Stomach smooth muscle (tissue), 2 donors: ENCODE measurements at regions not wholly inside any gene's neighbourhood (a gene's known extent, or its start where the extent isn't known, plus 50 kb on each side); places are given as distances from the start of the nearest gene placed in this dataset.

ENCODE experiments used
- H3K27ac ChIP-seq: one replicate; pipeline ENCODE4 v1.7.0; 2013; ENCODE audit warnings: mild to moderate bottlenecking, low read length, inconsistent platforms
- H3K27me3 ChIP-seq, 2 donors: one replicate each; pipeline ENCODE4 v1.7.0; 2013; ENCODE audit warnings: low read length in 2 of 2; ENCODE audit not compliant: insufficient read depth in 2 of 2, control insufficient read depth in 1 of 2
- H3K36me3 ChIP-seq, 2 donors: one replicate each; pipeline ENCODE4 v1.7.0; 2013; ENCODE audit warnings: low read length in 2 of 2; ENCODE audit not compliant: control insufficient read depth in 2 of 2, insufficient read depth in 2 of 2
- H3K4me1 ChIP-seq: one replicate; pipeline ENCODE4 v1.7.0; 2013; ENCODE audit warnings: low read length; ENCODE audit not compliant: control insufficient read depth, insufficient read depth
- H3K4me3 ChIP-seq, 2 donors: one replicate each; pipeline ENCODE4 v1.7.0; 2013; ENCODE audit warnings: low read length in 2 of 2
- H3K9ac ChIP-seq, 2 donors: one replicate each; pipeline ENCODE4 v1.7.0; 2013; ENCODE audit warnings: low read length in 2 of 2, mild to moderate bottlenecking in 1 of 2
- H3K9me3 ChIP-seq, 2 donors: one replicate each; pipeline ENCODE4 v1.7.0; 2013; ENCODE audit warnings: low read length in 2 of 2; ENCODE audit not compliant: control insufficient read depth in 2 of 2
- donor health status: healthy.
- donor health status: Pancreatic carcinoma.

GRCh38 chr20:63115651-63116411 lies 100.1 kb downstream of the YTHDF1 start:
- Histone ChIP-seq H3K4me3 (no peak overlapping the region), H3K36me3 (no peaks in the 10 kb centered on the region), H3K4me1 (no peaks in the 10 kb centered on the region), H3K27ac (no peak overlapping the region), H3K9me3 (peaks cover 3 to 4% of the 10 kb centered on the region in 2 donors), H3K27me3 (peaks cover 21 to 28% of the 10 kb centered on the region in 2 donors), H3K9ac (no peak overlapping the region)

GRCh38 chr20:63114693-63115311 lies 101.1 kb downstream of the YTHDF1 start:
- no peak overlapping the region for H3K4me3 ChIP-seq
- peaks cover 21 to 25% of the 10 kb centered on the region in 2 donors for H3K27me3 ChIP-seq
- no peaks in the 10 kb centered on the region for H3K36me3 ChIP-seq
- peaks cover 3 to 4% of the 10 kb centered on the region in 2 donors for H3K9me3 ChIP-seq
- no peak overlapping the region for H3K9ac ChIP-seq
- H3K27ac ChIP-seq = no peak overlapping the region
- H3K4me1 ChIP-seq = no peaks in the 10 kb centered on the region

DNA sequence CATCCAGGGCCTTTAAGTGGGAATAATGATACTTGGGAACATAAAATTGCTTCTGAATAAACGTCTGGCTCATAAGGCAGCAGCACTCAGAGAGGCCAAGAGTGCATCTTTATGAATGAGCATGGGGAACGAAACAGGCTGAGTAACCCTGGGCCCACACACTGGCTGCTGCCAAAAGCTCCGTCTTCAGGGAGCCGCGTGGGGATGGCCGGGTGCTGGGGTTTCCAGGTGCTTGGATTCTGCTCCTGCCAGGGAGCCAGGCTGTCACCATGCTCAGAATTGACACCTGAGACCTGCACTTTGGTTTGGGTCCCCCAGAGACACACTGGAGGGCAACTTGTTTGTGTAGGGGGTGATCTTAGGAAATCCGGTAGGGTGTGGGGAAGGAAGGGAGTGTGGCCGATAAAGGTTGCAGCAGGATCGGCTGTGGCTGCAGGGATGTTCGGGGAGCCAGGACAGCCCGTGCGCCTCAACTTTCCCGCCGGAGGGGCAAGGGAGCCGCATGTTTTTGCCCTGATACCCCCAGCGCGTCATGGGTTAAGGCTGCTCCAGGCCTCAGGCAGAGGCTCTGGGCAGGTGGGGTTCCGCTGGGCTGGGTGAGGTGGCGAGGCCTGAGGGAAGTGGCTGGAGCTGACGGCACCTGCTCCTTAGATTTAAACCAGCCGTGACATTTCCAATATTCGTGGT lies 101.8 kb downstream of the YTHDF1 start:
- Histone ChIP-seq H3K4me3 (no peak overlapping the region), H3K4me1 (no peaks in the 10 kb centered on the region), H3K9me3 (peaks cover 3 to 4% of the 10 kb centered on the region in 2 donors), H3K27ac (no peak overlapping the region), H3K36me3 (no peaks in the 10 kb centered on the region), H3K9ac (no peak overlapping the region), H3K27me3 (peaks cover 21 to 25% of the 10 kb centered on the region in 2 donors)

GRCh38 chr20:63112491-63113219 lies 103.3 kb downstream of the YTHDF1 start:
- Histone ChIP-seq H3K9ac (no peak overlapping the region), H3K27me3 (peaks cover 21 to 25% of the 10 kb centered on the region in 2 donors), H3K9me3 (peaks cover 3 to 4% of the 10 kb centered on the region in 2 donors), H3K4me1 (no peaks in the 10 kb centered on the region), H3K36me3 (no peaks in the 10 kb centered on the region), H3K4me3 (no peak overlapping the region), H3K27ac (no peak overlapping the region)

GRCh38 chr20:63108247-63108646 lies 101.5 kb upstream of the BHLHE23 start:
- Histone ChIP-seq H3K4me3 (no peak overlapping the region), H3K9ac (no peak overlapping the region), H3K9me3 (peaks cover 3 to 4% of the 10 kb centered on the region in 2 donors), H3K36me3 (no peaks in the 10 kb centered on the region), H3K4me1 (peaks cover 18% of the 10 kb centered on the region), H3K27me3 (peaks cover 0 to 2% of the 10 kb centered on the region in 2 donors), H3K27ac (no peak overlapping the region)

- Histone ChIP-seq H3K4me3 (no peak overlapping the region), H3K27me3 (peaks cover 0 to 2% of the 10 kb centered on the region in 2 donors)
Observed at GRCh38 chr20:63107449-63108200, 100.9 kb upstream of the BHLHE23 start.

GRCh38 chr20:63106765-63107448 lies 100.1 kb upstream of the BHLHE23 start:
- Histone ChIP-seq H3K9me3 (peaks cover 0 to 4% of the 10 kb centered on the region in 2 donors), H3K27ac (no peak overlapping the region), H3K4me3 (no peak overlapping the region), H3K4me1 (peaks cover 23% of the 10 kb centered on the region), H3K36me3 (no peaks in the 10 kb centered on the region), H3K27me3 (no peaks in the 10 kb centered on the region), H3K9ac (no peak overlapping the region)

More at GRCh38 chr20:63107449-63108200, 100.9 kb upstream of the BHLHE23 start:
- H3K9ac ChIP-seq = no peak overlapping the region
- no peak overlapping the region for H3K27ac ChIP-seq
- H3K4me1 ChIP-seq = peaks cover 22% of the 10 kb centered on the region
- no peaks in the 10 kb centered on the region for H3K36me3 ChIP-seq
- H3K9me3 ChIP-seq = peaks cover 3 to 4% of the 10 kb centered on the region in 2 donors

DNA sequence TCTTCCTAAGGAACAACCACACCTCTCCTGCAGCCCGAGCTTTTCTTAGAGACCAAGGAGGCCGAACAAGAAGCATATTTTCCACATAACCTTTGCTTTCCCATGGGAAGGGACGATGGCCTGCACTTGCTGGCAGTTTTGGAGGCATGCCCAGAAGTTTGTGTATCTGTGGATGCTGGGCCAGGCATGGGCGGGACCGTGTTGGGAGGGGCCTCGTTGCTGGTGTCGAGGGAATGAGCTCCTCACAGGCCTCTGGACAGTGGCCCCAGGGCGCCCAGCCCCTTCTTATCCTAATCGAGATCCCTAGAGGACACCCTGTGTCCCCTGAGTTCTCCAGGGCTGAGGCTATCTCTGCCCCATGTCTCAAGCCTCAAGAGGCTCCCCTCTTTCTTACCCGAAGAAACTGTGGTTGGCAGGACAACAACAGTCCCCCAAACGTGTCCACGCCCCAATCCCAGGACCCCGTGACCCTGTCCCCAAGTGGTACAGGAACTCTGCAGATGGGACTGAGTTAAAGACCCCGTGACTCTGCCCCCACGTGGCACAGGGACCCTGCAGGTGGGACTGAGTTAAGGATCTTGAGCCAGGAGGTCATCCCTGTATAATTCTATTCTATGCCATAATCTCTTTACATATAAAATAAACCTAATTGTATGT lies 99.5 kb upstream of the BHLHE23 start:
- Histone ChIP-seq H3K9ac (no peak overlapping the region), H3K27me3 (no peaks in the 10 kb centered on the region), H3K36me3 (no peaks in the 10 kb centered on the region), H3K4me1 (peaks cover 25% of the 10 kb centered on the region), H3K27ac (peak overlapping the region; percentile 31), H3K9me3 (no peaks in the 10 kb centered on the region), H3K4me3 (no peak overlapping the region)
